ENCODE measurements at regions not wholly inside any gene's neighbourhood (a gene's known extent, or its start where the extent isn't known, plus 50 kb on each side); places are given as distances from the start of the nearest gene placed in this dataset.

DNA sequence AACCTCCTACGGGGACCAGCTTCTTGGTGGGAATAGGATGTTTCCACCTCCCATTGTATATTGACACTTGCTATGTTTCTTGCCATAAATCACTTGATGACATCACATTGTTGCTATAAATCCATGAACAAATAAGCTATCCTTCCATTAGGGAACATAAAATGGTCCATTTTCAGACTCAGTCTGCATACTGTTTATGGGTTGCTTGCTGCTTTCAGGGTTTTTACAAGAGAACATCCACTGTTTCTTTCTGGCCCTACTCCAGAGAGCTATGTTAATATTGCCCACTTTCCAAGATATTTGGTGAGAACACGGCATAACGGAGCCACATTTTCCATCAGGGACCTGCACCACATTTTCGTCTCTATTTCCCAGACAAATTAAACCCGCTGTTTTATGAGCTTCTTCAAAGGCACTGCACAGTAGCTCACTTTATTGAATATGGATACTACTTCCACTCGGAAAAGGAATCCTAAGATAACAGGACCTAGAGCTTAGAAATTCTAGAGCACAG, 800.2 kb downstream of the KCNJ2 start:
- CTCF ChIA-PET, result no interaction called here
- H3K4me3 Mint-ChIP-seq, result no peak overlapping the region
- no peaks in the 10 kb centered on the region for H3K27me3 Mint-ChIP-seq
- ATAC-seq (ENCODE audit: low read depth), result no peak
- Histone ChIP-seq H2AFZ (ENCODE audit: insufficient read depth, low read depth, low read length, poor library complexity, severe bottlenecking) (no peak overlapping the region), H3K4me3 (ENCODE audit: control extremely low read depth in 1 of 5, extremely low read depth in 1 of 5, insufficient read depth in 1 of 5, low read depth in 2 of 5, low read length in 4 of 5) (no peak overlapping the region), H3K27me3 (replicated peaks in 1 of 4; ENCODE audit: control extremely low read depth in 1 of 4, control insufficient read depth in 3 of 4, insufficient read depth in 4 of 4, low read length in 3 of 4) (no peaks in the 10 kb centered on the region), H3K9ac (ENCODE audit: low read length) (no peak overlapping the region), H3K79me2 (ENCODE audit: control insufficient read depth, insufficient read depth, low read length) (no peaks in the 10 kb centered on the region), H3K36me3 (replicated peaks in 1 of 2; ENCODE audit: control extremely low read depth in 1 of 2, control insufficient read depth in 1 of 2, extremely low read depth in 1 of 2, insufficient read depth in 2 of 2, low read length in 1 of 2) (no peaks in the 10 kb centered on the region), H3K9me3 (ENCODE audit: control extremely low read depth in 1 of 3, control insufficient read depth in 2 of 3, insufficient read depth in 1 of 3, low read length in 2 of 3) (peaks cover 0 to 3% (median 3%) of the 10 kb centered on the region in 3 donors), H3K4me1 (ENCODE audit: control insufficient read depth in 2 of 2, insufficient read depth in 2 of 2, low read length in 2 of 2) (no peaks in the 10 kb centered on the region), H3K27ac (ENCODE audit: low read length in 2 of 2) (no peak overlapping the region), H3K4me2 (replicated peaks; ENCODE audit: low read depth, low read length, poor library complexity, severe bottlenecking) (no peak overlapping the region), H4K20me1 (ENCODE audit: control insufficient read depth, insufficient read depth, low read length, poor library complexity, severe bottlenecking) (no peaks in the 10 kb centered on the region)
- H3K27ac Mint-ChIP-seq, result no peak overlapping the region
- no peaks in the 10 kb centered on the region for H3K4me1 Mint-ChIP-seq
- no peak for TF ChIP-seq EZH2 (IDR thresholded peaks at IDR 0.05; ENCODE audit: borderline replicate concordance, insufficient read depth, low read depth, low read length, poor library complexity, severe bottlenecking)
- TF ChIP-seq, protein P1, sequence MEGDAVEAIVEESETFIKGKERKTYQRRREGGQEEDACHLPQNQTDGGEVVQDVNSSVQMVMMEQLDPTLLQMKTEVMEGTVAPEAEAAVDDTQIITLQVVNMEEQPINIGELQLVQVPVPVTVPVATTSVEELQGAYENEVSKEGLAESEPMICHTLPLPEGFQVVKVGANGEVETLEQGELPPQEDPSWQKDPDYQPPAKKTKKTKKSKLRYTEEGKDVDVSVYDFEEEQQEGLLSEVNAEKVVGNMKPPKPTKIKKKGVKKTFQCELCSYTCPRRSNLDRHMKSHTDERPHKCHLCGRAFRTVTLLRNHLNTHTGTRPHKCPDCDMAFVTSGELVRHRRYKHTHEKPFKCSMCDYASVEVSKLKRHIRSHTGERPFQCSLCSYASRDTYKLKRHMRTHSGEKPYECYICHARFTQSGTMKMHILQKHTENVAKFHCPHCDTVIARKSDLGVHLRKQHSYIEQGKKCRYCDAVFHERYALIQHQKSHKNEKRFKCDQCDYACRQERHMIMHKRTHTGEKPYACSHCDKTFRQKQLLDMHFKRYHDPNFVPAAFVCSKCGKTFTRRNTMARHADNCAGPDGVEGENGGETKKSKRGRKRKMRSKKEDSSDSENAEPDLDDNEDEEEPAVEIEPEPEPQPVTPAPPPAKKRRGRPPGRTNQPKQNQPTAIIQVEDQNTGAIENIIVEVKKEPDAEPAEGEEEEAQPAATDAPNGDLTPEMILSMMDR (IDR thresholded peaks at IDR 0.05), result no peak
- no peak for DNase-seq
- intact Hi-C loops (cut with micrococcal nuclease), result no loop called here
- POLR2A ChIA-PET, result no interaction called here
- WGBS (ENCODE audit: insufficient coverage), result 94% methylated on average over 2 of the region's 6 CpGs
- peaks cover 2% of the 10 kb centered on the region for H3K9me3 Mint-ChIP-seq (ENCODE audit: insufficient read depth)

GRCh38 chr17:70976447-70976846, 807.1 kb downstream of the KCNJ2 start:
- Histone ChIP-seq H3K27ac (ENCODE audit: low read length in 2 of 2) (no peak overlapping the region), H2AFZ (ENCODE audit: insufficient read depth, low read depth, low read length, poor library complexity, severe bottlenecking) (no peak overlapping the region), H3K79me2 (ENCODE audit: control insufficient read depth, insufficient read depth, low read length) (no peaks in the 10 kb centered on the region), H3K4me3 (ENCODE audit: control extremely low read depth in 1 of 5, extremely low read depth in 1 of 5, insufficient read depth in 1 of 5, low read depth in 2 of 5, low read length in 4 of 5) (no peak overlapping the region), H3K27me3 (replicated peaks in 1 of 4; ENCODE audit: control extremely low read depth in 1 of 4, control insufficient read depth in 3 of 4, insufficient read depth in 4 of 4, low read length in 3 of 4) (no peaks in the 10 kb centered on the region), H3K4me1 (ENCODE audit: control insufficient read depth in 2 of 2, insufficient read depth in 2 of 2, low read length in 2 of 2) (no peaks in the 10 kb centered on the region), H4K20me1 (ENCODE audit: control insufficient read depth, insufficient read depth, low read length, poor library complexity, severe bottlenecking) (no peaks in the 10 kb centered on the region), H3K4me2 (replicated peaks; ENCODE audit: low read depth, low read length, poor library complexity, severe bottlenecking) (no peak overlapping the region), H3K9me3 (ENCODE audit: control extremely low read depth in 1 of 3, control insufficient read depth in 2 of 3, insufficient read depth in 1 of 3, low read length in 2 of 3) (peaks cover 0 to 4% (median 0%) of the 10 kb centered on the region in 3 donors), H3K9ac (ENCODE audit: low read length) (no peak overlapping the region), H3K36me3 (replicated peaks in 1 of 2; ENCODE audit: control extremely low read depth in 1 of 2, control insufficient read depth in 1 of 2, extremely low read depth in 1 of 2, insufficient read depth in 2 of 2, low read length in 1 of 2) (no peaks in the 10 kb centered on the region)
- H3K4me1 Mint-ChIP-seq, result no peaks in the 10 kb centered on the region
- TF ChIP-seq, protein P1 (IDR thresholded peaks at IDR 0.05), result no peak
- no peak for TF ChIP-seq EZH2 (IDR thresholded peaks at IDR 0.05; ENCODE audit: borderline replicate concordance, insufficient read depth, low read depth, low read length, poor library complexity, severe bottlenecking)
- no peaks in the 10 kb centered on the region for H3K27me3 Mint-ChIP-seq
- H3K9me3 Mint-ChIP-seq (ENCODE audit: insufficient read depth), result peaks cover 2% of the 10 kb centered on the region
- POLR2A ChIA-PET, result no interaction called here
- DNase-seq (no peak), ATAC-seq (ENCODE audit: low read depth) (no peak)
- no peak overlapping the region for H3K4me3 Mint-ChIP-seq
- intact Hi-C loops (cut with micrococcal nuclease), result no loop called here
- CTCF ChIA-PET, result no interaction called here
- no peak overlapping the region for H3K27ac Mint-ChIP-seq

Measured in B cell (primary cell).